Mammary epithelial cell (primary cell): ENCODE measurements at regions not wholly inside any gene's neighbourhood (a gene's known extent, or its start where the extent isn't known, plus 50 kb on each side); places are given as distances from the start of the nearest gene placed in this dataset.

Experiments
- CTCF ChIP-seq, 2 donors: IDR thresholded peaks in 1 of 2; conservative IDR thresholded peaks in 1 of 2; 2 replicates each; pipeline ENCODE4 v1.5.1; 2011 to 2012; ENCODE audit warnings: inconsistent platforms in 2 of 2, low read length in 2 of 2, mild to moderate bottlenecking in 2 of 2, control low read depth in 1 of 2, low read depth in 1 of 2; ENCODE audit not compliant: insufficient read depth in 1 of 2; ENCODE audit errors: extremely low read depth in 1 of 2
- EZH2 ChIP-seq: IDR thresholded peaks from 2 replicates; pipeline ENCODE4 v1.6.1; 2012; ENCODE audit warnings: low read length, inconsistent platforms, borderline replicate concordance

GRCh38 chrX:55867181-55867651 is 149.7 kb downstream of the RRAGB start:
- TF ChIP-seq CTCF (conservative IDR thresholded peaks at IDR 0.05 in 1 of 2, IDR thresholded peaks at IDR 0.05 in 1 of 2; ENCODE audit: extremely low read depth in 1 of 2, insufficient read depth in 1 of 2, low read depth in 1 of 2, low read length in 2 of 2) (no peak), EZH2 (no peak)
